Left lung (tissue), 4 donors: ENCODE measurements at regions not wholly inside any gene's neighbourhood (a gene's known extent, or its start where the extent isn't known, plus 50 kb on each side); places are given as distances from the start of the nearest gene placed in this dataset.

Source experiments
- ATAC-seq: fragments of 200-7000 bp; cut with Tn5 transposase; one replicate; pipeline ENCODE4 v1.9.1; 2020; ENCODE audit warnings: moderate library complexity
- DNase-seq, 4 donors: peaks; one replicate each; pipeline ENCODE4 v3.0.0-alpha.2; 2013 to 2020
- H3K27ac ChIP-seq, 2 donors: fragments of 200-600 bp; sonication (generic) in 1 of 2; one replicate each; pipeline versions ENCODE4 v1.5.0 to v1.8.0; 2020 to 2021
- H3K27me3 ChIP-seq, 2 donors: fragments of 200-600 bp; sonication (generic) in 1 of 2; one replicate each; pipeline versions ENCODE4 v1.5.0 to v1.8.0; 2020 to 2021
- H3K36me3 ChIP-seq, 2 donors: fragments of 200-600 bp; sonication (generic) in 1 of 2; one replicate each; pipeline versions ENCODE4 v1.5.0 to v1.8.0; 2020 to 2021
- H3K4me1 ChIP-seq, 2 donors: fragments of 200-600 bp; one replicate each; pipeline ENCODE4 v1.8.0; 2021
- H3K4me3 ChIP-seq, 2 donors: fragments of 200-600 bp; sonication (generic) in 1 of 2; one replicate each; pipeline versions ENCODE4 v1.5.0 to v1.8.0; 2020 to 2021; ENCODE audit warnings: mild to moderate bottlenecking in 1 of 2
- H3K9me3 ChIP-seq, 2 donors: fragments of 200-600 bp; sonication (generic) in 1 of 2; one replicate each; pipeline versions ENCODE4 v1.5.0 to v1.8.0; 2020 to 2021
- CTCF ChIP-seq, 2 donors: fragments of 200-600 bp; sonication (generic) in 1 of 2; IDR thresholded peaks; one replicate each; pipeline versions ENCODE4 v1.5.0 to v1.8.0; 2021; ENCODE audit warnings: antibody characterized with exemption in 2 of 2
- intact Hi-C, 2 donors: fragments of 100-400 bp; cut with DNase I; formaldehyde crosslinking; loops; one replicate each; pipeline versions ENCODE4 v1.11.2 to v1.14.2; 2022
- donor health status: DM: no; HTN: yes; CAD: no.
- donor health status: DM: no; HTN: no; CAD: no.

GRCh38 chr9:96040591-96041461 is 165.3 kb downstream of the ERCC6L2 start:
- no peaks in the 10 kb centered on the region for H3K4me1 ChIP-seq
- intact Hi-C loops, result no loop called here
- H3K4me3 ChIP-seq, result no peak overlapping the region
- no peak for TF ChIP-seq CTCF (IDR thresholded peaks at IDR 0.05)
- H3K27ac ChIP-seq, result no peak overlapping the region
- peak in 2 of 4 donors; percentile 41 to 84 for DNase-seq
- no peak for ATAC-seq
- H3K36me3 ChIP-seq, result no peaks in the 10 kb centered on the region
- H3K27me3 ChIP-seq, result no peaks in the 10 kb centered on the region
- H3K9me3 ChIP-seq, result peaks cover 0 to 8% of the 10 kb centered on the region in 2 donors

GRCh38 chr9:96038914-96039313 is 163.4 kb downstream of the ERCC6L2 start:
- DNase-seq (no peak), ATAC-seq (no peak)
- no peak overlapping the region for H3K27ac ChIP-seq
- H3K27me3 ChIP-seq, result no peaks in the 10 kb centered on the region
- no peaks in the 10 kb centered on the region for H3K4me1 ChIP-seq
- H3K4me3 ChIP-seq, result no peak overlapping the region
- no peaks in the 10 kb centered on the region for H3K36me3 ChIP-seq
- TF ChIP-seq CTCF (IDR thresholded peaks at IDR 0.05), result no peak
- H3K9me3 ChIP-seq, result peaks cover 0 to 8% of the 10 kb centered on the region in 2 donors
- intact Hi-C loops, result no loop called here

GRCh38 chr9:96038271-96038670 is 162.8 kb downstream of the ERCC6L2 start:
- Histone ChIP-seq H3K27ac (no peak overlapping the region), H3K27me3 (no peaks in the 10 kb centered on the region), H3K36me3 (no peaks in the 10 kb centered on the region), H3K4me3 (no peak overlapping the region), H3K9me3 (peaks cover 0 to 8% of the 10 kb centered on the region in 2 donors), H3K4me1 (no peaks in the 10 kb centered on the region)
- intact Hi-C loops, result no loop called here
- DNase-seq (peak in 1 of 4 donors; percentile 42), ATAC-seq (no peak)
- TF ChIP-seq CTCF (IDR thresholded peaks at IDR 0.05), result no peak

- Histone ChIP-seq H3K27ac (no peak overlapping the region), H3K9me3 (peaks cover 0 to 8% of the 10 kb centered on the region in 2 donors), H3K36me3 (no peaks in the 10 kb centered on the region), H3K4me3 (no peak overlapping the region), H3K4me1 (no peaks in the 10 kb centered on the region), H3K27me3 (no peaks in the 10 kb centered on the region)
- DNase-seq, result no peak
- intact Hi-C loops, result no loop called here
- no peak for ATAC-seq
- no peak for TF ChIP-seq CTCF (IDR thresholded peaks at IDR 0.05)
These were observed 159.1 kb downstream of the ERCC6L2 start for GRCh38 chr9:96034553-96035122.

GRCh38 chr9:96033896-96034295 is 158.4 kb downstream of the ERCC6L2 start:
- DNase-seq, result no peak
- Histone ChIP-seq H3K4me1 (no peaks in the 10 kb centered on the region), H3K9me3 (peaks cover 0 to 7% of the 10 kb centered on the region in 2 donors), H3K27me3 (peaks cover 0 to 2% of the 10 kb centered on the region in 2 donors), H3K36me3 (no peaks in the 10 kb centered on the region), H3K27ac (no peak overlapping the region), H3K4me3 (no peak overlapping the region)
- no peak for TF ChIP-seq CTCF (IDR thresholded peaks at IDR 0.05)
- ATAC-seq, result no peak
- intact Hi-C loops, result no loop called here
